ENCODE measurements at regions not wholly inside any gene's neighbourhood (a gene's known extent, or its start where the extent isn't known, plus 50 kb on each side); places are given as distances from the start of the nearest gene placed in this dataset.

- TF ChIP-seq SUZ12 (IDR thresholded peaks at IDR 0.05; ENCODE audit: extremely low read depth, insufficient read depth, insufficient read length) = no peak
- no peak for TF ChIP-seq YY1 (IDR thresholded peaks at IDR 0.05; ENCODE audit: insufficient read depth, insufficient read length)
- no peak for TF ChIP-seq ZNF274 (IDR thresholded peaks at IDR 0.05; ENCODE audit: low read depth, low read length)
Measured at GRCh38 chr4:38455092-38455862, 208.7 kb upstream of the KLF3 start.
